Activated CD4-positive, alpha-beta T cell treated with anti-CD3 and anti-CD28 coated beads, Interleukin-2, amount 50 U/mL, for 16 hours (primary cell): ENCODE measurements at regions not wholly inside any gene's neighbourhood (a gene's known extent, or its start where the extent isn't known, plus 50 kb on each side); places are given as distances from the start of the nearest gene placed in this dataset.
"Not testable (repeated sequence)": the region's sequence is repeated elsewhere in the genome, so short reads cannot be mapped to it uniquely, and the experiment has no call there.

Experiments used
- DNase-seq: peaks from one replicate; pipeline ENCODE4 v3.0.0-alpha.2; 2020

DNA sequence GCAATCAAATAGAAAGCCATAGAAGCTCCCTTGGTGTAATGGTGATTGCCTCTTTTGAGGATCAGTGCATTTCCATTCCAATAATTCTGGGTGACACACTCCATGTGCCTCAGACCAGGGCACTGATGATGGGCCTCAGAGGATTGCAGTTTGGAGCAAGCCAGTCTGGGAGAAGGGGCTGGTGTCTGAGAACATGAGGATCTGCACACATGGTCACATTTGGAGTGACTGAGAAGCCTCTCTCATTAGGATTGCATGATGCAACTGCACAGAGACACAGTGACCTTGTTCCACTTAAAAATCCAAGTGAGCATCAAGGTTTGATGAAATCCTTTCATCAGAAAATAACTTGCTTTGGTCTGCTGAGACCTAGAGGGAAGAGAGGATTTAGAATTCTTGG lies 216.4 kb downstream of the ANKRD30B start:
- DNase-seq: no peak

DNA sequence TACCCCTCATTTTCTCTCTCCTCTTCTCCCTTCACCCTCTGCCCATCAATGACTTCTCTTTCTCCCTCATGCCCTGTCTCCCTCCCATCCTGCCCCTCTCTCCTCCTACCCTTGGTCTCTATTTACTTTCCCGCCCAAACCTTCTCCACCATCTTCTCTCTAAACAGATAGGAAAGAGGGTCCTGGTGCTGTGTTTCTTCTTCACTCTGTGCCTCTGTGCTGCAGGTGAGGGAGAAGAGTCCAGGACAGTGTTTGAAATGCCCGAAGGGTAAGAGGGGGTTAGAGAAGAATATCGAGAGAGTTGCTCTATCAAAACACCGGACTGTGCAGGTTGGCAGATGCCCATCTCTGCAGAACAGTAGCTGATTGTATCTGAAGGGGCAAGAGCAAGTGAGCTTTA lies 217.0 kb downstream of the ANKRD30B start:
- not testable (repeated sequence) for DNase-seq

DNA sequence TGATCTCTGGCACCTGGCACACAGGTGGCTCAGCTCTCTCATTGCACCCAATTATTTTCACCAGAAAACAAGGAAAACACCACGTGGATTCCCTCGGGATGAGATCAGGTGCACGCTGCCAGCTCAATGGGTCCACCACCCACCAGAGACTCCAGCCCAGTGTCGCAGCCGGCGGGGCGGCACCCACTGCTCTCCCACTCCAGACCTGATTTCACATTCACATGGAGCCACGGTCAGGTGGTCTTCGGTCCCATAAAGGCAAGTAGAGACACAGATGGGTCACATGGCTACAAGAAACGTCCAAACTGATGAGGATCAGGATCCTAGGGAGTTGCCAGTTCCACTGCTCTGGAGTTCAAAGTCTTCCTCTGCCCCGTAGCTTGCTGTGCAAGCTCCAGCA lies 217.6 kb downstream of the ANKRD30B start:
- DNase-seq: no peak

DNA sequence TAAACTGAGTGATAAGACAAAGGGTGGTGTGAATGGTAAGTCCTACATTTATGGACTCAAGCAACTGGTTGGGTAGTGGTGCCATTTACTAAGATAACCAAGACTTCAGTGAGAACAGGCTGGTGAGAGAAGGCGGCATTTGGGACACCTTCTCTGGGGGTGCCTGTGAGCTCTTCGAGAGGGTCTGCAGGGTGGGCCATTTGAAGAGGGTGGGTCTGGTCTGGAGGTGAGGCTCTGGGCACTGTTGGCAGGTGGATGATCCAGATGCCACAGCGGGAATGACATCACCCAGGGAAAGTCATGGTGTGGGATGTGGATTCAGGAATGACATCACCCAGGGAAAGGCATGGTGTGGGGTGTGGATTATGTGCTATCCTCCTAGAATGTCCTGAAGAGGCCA lies 219.3 kb downstream of the ANKRD30B start:
- not testable (repeated sequence) for DNase-seq

DNA sequence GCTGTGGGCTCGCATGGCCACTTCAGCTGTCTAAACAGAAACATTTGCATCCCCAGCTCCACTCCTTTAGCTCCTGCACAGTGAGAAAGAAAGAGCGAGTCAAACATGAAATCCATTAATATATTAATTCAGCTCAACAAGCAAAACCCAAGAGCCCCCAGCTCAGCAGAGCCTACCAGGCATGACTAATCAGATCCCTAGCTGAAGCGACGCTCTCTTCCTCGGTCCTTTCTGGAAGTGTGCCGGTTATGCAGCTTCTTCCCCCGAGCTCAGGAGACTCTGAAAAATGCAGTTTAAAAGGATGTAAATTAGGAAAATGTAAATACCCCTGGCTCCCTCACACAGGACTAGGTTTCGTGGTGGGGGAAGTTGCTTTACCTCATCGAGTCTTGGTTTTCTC lies 221.5 kb downstream of the ANKRD30B start:
- no peak for DNase-seq

DNA sequence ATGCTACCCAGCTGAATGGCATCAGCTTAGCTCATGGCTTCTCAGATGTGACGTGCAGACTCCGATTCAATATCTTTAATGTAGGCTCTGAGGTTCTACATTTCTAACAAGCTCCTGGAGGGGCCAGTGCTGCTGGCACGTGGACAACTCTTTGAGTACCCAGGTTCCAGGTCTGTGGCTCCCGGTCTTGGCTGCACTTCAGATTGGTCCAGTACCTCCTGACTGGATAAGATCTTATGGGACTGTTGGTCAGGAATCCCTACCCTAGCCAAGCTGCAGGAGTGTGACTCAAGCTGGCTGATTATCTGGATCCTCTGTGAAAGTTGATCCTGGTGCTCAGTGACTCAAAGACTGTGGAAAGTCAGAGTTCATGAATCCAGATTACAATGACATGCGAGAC lies 222.1 kb downstream of the ANKRD30B start:
- DNase-seq: no peak

DNA sequence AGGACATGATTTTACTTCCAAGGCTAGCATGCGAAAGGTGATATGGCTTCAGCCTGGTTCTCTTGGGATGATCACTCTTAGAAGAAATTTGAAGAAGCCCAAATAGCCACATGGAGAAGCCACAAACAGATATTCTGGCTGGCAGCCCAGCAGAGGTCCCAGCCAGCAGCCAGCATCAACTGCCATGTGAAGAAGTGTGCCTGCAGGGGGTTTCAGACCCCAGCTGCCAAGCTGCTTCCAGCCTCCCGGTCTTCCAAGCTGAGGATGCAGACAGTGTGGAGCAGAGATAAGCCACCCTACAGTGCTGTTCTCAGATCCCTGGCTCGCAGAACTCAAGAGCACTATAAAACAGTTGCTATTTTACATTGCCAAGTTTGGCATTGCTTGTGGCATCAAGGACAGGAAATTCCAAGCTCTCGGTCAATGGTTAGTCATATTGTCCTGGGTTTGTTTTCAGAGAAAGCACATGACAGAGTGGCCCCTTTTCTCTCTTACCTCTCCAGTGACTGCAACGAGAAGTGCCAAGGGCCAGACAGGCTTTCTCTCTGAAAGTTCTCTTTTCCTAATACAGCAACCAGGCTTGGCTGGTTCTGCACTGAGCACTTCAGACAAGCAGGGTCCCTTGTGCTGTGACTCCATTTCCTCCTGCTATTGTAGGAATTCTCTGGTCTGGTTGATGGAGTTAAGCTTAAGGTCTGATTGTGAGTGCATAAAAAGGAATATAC lies 223.7 kb downstream of the ANKRD30B start:
- DNase-seq: no peak

DNA sequence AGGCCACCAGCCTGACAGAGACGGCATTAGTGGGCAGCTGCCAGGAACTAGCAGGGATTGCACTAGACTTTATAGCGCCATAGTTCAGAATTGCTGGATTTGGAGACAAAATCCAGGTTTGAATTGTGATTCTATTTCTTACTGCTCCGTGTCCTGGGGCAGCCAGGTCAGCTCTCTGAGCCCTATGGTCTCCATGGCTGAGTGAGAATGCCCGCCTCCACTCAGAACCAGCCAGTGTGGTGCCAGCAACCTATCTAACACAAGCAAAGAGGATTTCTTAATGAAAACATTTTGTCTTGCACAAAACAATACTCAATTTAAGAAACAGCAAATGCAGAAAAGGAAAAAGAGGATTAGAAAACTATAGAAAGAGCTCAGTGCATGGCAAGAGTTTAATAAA lies 225.4 kb downstream of the ANKRD30B start:
- not testable (repeated sequence) for DNase-seq

DNA sequence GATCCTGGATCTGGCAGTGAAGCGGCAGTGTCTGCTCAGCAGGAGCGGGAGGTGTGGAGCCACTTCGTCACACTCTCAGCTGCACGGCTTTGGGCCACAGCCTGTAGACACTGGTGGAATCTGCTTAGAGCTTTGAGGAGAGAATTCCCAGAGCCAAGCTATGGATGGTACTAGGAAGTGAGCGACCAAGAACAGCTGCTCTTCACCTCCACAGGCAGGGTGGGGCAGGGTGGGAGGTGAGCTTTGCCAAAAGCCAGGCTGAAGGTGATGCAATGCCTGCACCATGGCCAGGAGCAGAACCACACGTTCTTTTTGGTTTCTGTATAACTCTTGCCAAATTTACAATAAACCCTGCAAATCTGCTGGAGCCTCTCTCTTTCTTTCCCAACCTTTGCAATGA lies 226.1 kb downstream of the ANKRD30B start:
- no peak for DNase-seq

DNA sequence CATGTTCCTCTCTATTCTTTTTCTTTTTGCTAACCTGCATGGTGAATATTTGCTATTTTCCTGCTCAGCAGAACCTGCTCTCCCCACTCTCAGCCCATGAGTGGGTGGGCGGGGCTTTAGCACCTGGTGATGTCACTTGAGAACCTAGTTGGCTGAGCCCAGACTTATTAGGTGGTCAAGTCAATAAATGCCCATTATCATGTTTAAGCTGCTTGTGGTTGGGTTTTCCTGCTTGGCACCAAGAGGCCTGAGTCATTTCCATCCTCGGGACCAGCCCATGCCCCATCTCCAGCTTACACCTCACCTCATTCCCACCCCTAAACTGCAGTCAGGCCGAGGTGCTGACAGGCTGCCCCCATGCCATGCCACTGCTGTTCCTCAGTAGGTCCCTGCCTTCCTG lies 226.6 kb downstream of the ANKRD30B start:
- DNase-seq: no peak

DNA sequence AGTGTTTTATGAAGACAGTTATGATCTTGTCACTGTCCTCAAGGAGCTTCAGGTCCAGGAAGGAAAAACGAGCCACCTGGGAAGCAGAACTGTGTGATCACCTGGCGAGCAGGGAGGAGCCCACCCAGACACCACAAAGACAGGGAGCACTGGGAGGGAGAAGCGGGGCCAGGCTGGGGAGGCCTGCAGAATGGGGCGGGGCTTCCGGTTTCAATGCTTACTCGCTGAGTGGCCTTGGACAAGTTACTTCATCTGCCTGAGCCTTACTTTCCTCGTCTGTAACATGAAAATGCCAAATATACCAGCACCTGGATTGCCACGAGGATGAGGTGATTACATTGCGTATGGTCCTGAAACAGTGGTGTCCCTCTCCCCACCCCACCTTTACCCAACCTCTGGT lies 227.5 kb downstream of the ANKRD30B start:
- DNase-seq: no peak

DNA sequence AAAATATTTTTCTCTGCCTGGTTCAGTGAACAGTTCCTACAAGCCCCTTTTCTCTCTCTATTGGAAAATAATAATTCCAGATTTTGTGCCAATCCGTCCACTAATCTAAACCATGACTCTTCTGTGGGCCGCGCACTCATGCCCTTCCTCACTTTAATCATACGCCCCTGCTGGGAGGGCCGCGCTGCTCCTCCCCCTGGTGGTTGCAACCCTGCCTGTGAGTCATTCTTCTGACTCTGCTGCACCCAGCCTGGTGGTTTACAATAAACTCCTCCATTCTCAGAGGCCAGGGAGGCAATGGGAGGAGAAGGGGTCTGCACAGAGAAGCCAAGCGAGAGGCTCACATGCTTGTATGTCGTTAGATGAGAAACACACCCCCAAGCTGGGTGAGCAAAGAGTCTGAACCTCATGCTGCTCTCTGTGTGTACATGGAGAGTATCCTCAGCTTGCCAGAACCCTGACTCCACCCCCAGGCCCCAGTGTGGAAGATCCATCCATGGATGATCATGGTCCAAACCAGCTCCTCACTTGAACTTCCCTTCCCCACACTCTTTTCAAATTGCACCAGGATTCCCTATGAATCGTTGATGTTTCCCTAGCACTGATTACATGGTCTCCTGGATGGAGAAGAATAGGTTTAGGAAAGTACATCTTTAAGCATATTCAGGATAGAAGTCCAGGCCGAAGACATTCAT lies 228.9 kb downstream of the ANKRD30B start:
- no peak for DNase-seq

DNA sequence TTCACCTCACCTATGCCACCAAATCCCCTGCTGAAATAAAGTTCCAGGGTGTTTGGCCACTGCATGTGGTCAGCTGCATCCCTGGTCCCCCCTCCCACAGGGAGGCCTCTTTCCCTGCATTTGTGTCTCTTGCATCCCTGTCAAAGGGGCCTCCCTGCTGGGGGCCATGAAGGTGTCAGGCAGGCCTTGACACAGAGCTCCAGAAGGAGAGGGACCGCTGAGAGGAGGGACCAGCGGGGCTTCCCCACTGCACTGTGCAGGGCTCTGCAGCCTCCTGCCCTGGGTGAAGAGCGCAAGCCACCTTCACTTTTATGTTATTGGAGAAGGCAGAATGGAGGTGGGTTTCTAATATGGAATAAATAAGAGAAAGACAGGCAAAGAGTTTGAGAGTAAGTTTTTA lies 230.2 kb downstream of the ANKRD30B start:
- no peak for DNase-seq

DNA sequence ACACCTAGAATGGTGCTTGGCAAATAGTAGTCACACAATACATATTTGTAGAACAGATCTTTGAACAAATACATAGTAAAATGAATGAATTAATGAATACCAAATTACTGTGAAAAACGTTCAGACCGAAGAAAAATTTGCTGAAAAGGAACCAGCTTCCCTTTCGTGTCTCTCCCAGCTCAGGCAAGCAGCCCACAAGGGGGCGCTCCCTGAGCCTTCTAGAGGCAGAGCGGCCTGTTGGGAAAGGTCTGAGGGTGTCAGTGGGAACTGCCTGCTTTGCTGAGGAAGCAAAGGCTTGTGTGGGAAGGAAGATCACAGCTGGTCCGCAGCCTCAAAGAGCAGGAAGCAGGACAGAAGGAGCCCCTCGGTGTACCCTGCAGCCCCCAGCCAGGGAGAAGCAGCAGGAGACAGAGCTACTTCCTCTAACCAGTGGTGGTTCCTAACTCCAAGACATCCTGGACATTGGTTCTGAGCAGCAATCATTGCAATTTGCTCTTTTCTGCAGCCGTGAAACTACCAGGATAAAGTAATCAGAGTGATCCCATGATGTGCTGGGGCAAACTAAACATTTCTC lies 231.1 kb downstream of the ANKRD30B start:
- peak; percentile 35 for DNase-seq

DNA sequence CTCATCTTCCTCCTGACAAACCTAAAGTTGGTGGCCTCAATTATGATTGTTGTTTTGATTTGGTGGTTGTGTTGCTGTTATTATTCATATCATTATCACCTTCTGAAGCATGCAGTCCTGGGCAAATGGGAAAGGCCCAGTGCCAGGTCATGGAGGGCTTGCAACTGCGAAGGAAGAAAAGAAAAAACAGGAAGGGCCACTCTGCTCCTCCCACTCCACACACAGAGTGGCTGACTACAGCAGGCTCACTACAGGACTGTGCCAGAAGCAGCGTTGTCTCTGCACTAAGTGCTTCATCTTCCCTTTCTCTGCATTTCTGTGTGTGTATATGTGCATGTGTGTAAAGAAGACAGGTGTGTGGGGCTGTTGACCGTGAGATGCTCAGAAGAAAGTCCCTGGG lies 231.9 kb downstream of the ANKRD30B start:
- DNase-seq: no peak

DNA sequence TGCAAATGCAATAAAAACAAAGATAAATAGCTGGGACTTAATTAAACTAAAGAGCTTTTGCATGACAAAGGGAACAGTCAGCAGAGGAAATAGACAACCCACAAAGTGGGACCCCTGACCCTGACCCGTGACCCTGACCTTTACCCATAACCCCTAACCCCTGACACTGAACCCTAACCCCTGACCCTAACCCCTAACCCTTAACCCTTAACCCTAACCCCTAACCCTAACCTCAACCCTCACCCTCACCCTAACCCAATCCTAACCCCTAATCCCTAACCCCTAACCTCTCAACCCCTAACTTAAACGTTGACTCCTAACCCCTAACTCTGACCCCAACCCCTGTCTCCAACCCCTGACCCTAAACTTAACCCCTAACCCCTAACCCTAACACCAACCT lies 236.6 kb downstream of the ANKRD30B start:
- not testable (repeated sequence) for DNase-seq

DNA sequence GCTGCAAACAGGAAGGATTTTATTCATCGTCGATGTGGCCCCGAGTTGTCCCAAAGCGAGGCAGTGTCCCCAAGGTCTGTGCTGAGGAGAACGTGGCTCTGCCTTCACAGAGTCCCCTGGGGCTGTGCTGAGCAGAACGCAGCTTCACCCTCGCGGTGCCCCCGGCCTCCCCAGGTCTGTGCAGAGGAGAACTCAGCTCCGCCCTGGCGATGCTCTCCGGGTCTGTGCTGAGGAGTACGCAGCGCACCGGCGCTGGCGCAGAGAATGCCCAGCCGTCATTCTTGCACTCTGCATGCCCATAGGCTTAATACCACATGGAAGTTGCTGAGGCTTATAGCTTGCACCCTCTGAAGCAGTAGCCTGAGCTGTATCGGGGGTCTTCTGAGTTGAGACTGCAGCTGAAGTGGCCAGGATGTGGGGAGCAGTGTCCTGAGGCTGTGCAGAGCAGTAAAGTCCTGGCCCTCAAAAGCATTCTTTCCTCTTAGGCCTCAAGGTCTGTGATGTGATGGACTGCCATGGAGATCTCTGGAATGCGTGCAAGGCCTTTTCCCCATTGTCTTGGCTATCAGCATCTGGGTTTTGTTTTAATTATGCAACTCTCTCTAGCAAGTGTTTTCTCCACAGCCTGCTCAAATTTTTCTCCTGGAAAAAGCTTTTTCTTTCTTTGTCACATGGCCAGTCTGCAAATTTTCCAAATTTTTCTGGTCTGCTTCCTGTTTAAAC lies 237.5 kb downstream of the ANKRD30B start:
- DNase-seq: not testable (repeated sequence)

DNA sequence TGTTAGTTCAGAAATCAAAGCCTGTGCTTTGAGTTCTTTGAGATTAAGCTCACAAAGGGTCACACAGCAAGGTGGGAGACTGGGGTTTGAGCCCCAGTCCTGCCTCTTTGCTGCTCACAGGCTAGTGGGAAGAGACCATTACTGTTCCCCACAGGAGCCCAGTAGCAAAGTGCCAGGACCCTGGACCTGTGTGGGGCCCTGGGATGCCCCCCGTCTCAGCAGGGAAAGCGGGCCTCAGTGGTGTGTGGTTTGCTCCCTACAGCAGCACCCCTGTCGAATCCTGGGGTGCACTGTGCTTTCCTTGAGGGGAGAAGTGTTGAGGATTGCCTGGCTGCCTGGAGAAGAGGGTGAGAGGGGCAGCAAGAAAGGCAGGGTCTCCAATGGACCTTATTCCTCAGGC lies 239.4 kb downstream of the ANKRD30B start:
- DNase-seq: not testable (repeated sequence)

DNA sequence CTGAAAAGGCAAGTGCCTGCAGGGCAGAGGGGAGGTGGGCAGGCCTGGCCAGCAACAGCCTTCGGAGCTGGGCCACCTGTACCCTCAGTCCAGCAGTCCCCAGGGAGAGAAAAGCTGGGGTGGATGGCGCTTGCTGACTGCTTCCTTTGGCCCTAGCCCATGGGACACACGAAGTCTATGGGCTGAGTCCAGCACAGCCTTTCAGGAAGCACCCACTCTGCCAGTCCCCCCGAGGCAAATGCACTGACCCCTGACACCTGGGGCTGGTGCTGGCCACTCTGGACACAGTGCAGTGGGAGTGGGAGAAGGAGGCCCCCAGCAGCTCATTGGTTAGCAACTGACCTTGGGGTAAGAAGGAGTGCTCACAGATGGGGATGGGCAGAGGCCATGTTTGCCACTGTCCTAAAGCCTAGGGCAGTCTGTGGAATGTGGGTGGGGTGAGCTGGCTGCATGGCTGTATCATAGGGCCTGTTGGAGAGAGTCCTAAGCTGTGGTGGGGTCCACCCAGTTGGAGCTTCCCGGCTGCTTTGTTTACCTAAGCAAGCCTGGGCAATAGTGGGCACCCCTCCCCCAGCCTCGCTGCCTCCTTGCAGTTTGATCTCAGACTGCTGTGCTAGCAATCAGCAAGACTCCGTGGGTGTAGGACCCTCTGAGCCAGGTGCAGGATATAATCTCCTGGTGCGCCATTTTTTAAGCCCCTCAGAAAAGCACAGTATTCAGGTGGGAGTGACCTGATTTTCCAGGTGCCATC lies 240.2 kb downstream of the ANKRD30B start:
- not testable (repeated sequence) for DNase-seq

DNA sequence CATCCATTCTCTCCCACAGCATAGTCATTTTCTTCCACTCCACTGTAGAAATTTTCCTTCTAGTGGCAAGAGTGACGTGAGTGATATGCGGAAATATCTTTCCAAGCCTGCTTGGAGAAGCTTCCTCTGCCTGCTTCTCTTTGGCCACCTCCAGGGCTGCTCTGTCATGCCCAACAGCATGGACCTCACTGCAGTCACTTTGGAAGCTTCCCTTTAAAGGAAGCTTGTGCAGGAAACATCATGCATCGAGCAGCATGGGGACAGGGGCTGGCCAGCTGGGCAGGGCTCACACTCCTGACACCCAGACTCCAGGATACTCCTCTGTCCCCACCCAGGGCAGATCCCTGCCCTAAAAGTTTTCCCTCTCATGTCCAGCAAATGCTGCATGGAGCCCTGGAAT lies 241.6 kb downstream of the ANKRD30B start:
- DNase-seq: not testable (repeated sequence)

DNA sequence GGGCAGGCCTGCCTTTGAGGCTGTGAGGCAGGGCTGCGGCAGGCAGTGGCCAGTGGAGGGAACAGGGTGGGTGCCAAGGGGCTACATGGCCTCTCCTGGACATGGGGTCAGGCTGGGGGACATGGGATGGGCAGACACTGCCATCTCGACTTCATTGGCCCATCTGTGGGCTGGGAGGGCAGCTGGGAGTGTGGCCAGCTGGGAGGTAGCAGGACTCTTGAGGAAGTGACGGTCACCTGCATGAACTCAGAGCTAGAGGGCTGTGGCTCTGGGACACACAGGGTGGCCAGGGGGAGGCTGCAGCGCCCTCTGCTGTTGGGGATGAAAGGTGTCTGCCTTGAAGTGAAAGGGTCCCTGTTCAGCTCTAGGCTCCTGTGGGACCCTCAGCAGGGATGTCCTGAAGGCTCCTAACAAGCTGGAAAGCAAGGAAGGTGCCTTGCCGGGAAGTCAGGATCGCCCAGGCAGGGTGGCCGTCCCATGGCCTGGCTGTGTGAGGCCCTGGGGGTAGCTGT lies 244.0 kb downstream of the ANKRD30B start:
- DNase-seq: not testable (repeated sequence)

DNA sequence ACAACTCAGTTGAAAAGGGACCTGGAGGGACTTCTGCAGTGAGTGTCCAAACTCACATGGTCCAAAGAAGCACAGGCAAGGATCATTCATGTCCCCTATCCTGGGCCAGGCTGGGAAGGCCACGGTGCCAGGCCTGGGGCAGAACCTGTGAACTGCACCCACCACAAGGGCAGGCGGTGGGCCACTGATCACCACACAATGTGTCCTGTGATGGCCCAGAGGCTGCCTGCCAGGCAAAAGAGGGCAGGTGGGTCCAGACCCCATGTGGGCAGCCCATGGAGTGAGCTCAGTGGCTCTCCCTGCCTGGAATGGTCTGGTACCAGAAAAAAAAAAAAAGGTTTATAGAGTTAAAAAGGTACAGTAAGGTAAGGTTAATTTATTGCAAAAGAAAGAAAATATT lies 244.8 kb downstream of the ANKRD30B start:
- not testable (repeated sequence) for DNase-seq

DNA sequence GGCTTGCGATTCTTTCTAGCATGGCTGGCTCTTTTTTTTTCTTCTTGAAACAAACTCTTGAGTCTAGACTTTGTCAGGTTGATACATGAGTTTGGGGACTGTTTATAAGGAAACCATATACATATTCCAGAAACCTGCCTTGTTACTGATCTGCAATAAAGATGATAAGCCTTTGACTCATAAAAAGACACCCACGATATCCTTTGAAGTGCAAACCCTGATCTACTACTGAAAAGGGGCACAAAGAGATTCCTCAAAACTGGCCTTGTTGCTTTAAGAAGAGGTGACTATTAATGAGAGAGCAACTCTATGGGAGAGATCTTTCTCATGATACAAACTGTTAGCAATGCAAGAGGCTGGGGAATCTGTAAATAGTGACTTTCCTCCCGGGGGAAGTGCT lies 247.1 kb downstream of the ANKRD30B start:
- not testable (repeated sequence) for DNase-seq
